Osteocyte (in vitro differentiated cells): ENCODE measurements at regions not wholly inside any gene's neighbourhood (a gene's known extent, or its start where the extent isn't known, plus 50 kb on each side); places are given as distances from the start of the nearest gene placed in this dataset.

Experiments used
- DNase-seq: peaks from one replicate; pipeline ENCODE4 v3.0.0; 2021; ENCODE audit warnings: mixed read lengths; ENCODE audit not compliant: unreplicated experiment; ENCODE audit errors: extremely low spot score
- H3K27ac Mint-ChIP-seq: one replicate; pipeline ENCODE4 v1.8.0; 2021; ENCODE audit warnings: mild to moderate bottlenecking, mixed read lengths; ENCODE audit not compliant: unreplicated experiment
- H3K27me3 Mint-ChIP-seq: one replicate; pipeline ENCODE4 v1.8.0; 2021; ENCODE audit warnings: mixed read lengths; ENCODE audit not compliant: unreplicated experiment
- H3K36me3 Mint-ChIP-seq: one replicate; pipeline ENCODE4 v1.8.0; 2021; ENCODE audit warnings: mixed read lengths; ENCODE audit not compliant: unreplicated experiment
- H3K4me1 Mint-ChIP-seq: one replicate; pipeline ENCODE4 v1.8.0; 2021; ENCODE audit warnings: mixed read lengths; ENCODE audit not compliant: unreplicated experiment
- H3K4me3 Mint-ChIP-seq: one replicate; pipeline ENCODE4 v1.8.0; 2021; ENCODE audit warnings: mild to moderate bottlenecking, moderate library complexity, mixed read lengths; ENCODE audit not compliant: unreplicated experiment
- H3K9me3 Mint-ChIP-seq: one replicate; pipeline ENCODE4 v1.8.0; 2021; ENCODE audit warnings: mixed read lengths; ENCODE audit not compliant: unreplicated experiment
- TF ChIP-seq, protein P1 (sequence below): fragments of 200-600 bp; sonication (generic); IDR thresholded peaks from 2 replicates; pipeline ENCODE4 v1.5.0; 2021; ENCODE audit warnings: antibody characterized with exemption, mild to moderate bottlenecking, moderate library complexity

DNA sequence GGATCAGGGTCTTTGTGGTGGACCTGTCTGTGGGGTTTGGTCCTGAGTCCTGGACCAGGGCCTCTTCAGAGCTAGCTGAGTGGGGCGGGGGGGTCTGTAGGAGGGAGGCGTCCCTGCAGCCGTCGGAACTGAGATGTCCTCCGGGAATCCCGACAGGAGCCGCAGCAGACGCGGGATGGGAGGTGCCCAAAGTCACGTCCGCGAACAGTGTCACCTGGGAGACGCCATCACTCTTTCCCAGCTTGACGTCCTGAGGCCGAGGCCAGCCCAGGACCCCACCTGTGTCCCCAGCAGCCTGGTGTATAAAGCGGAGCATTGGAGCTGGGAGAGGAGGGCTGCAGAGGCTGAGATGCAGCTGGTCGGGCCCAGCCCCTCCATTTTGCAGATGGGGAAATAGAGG lies 1234.7 kb downstream of the BRD1 start:
- Mint-ChIP-seq H3K27ac (no peak overlapping the region), H3K36me3 (peaks cover 7% of the 10 kb centered on the region), H3K27me3 (no peaks in the 10 kb centered on the region), H3K9me3 (no peaks in the 10 kb centered on the region), H3K4me1 (no peaks in the 10 kb centered on the region), H3K4me3 (no peak overlapping the region)
- TF ChIP-seq, protein P1, sequence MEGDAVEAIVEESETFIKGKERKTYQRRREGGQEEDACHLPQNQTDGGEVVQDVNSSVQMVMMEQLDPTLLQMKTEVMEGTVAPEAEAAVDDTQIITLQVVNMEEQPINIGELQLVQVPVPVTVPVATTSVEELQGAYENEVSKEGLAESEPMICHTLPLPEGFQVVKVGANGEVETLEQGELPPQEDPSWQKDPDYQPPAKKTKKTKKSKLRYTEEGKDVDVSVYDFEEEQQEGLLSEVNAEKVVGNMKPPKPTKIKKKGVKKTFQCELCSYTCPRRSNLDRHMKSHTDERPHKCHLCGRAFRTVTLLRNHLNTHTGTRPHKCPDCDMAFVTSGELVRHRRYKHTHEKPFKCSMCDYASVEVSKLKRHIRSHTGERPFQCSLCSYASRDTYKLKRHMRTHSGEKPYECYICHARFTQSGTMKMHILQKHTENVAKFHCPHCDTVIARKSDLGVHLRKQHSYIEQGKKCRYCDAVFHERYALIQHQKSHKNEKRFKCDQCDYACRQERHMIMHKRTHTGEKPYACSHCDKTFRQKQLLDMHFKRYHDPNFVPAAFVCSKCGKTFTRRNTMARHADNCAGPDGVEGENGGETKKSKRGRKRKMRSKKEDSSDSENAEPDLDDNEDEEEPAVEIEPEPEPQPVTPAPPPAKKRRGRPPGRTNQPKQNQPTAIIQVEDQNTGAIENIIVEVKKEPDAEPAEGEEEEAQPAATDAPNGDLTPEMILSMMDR = no peak
- DNase-seq = no peak

DNA sequence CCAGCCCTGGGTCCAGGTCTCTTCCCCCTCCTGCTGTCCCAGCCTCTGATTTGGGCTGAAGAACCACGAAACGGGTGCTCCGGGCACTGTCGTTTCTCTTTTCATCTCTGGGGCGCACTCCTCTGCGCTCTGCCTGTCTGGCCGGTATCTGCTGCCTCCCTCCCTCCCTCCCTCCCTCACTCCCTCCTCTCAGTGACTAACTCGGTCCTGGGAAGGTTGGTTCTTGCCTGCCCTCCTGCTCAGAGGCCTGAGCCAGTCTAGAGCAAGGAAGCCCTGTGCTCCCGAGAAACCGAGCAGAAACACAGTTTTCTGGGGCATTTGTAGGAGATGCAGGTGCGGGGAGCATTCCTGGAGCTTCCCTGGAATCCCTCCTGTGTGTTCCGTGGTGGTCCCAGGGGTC lies 1235.2 kb downstream of the BRD1 start:
- H3K9me3 Mint-ChIP-seq = no peaks in the 10 kb centered on the region
- DNase-seq = no peak
- no peak overlapping the region for H3K27ac Mint-ChIP-seq
- TF ChIP-seq, protein P1 = no peak
- H3K36me3 Mint-ChIP-seq = peaks cover 3% of the 10 kb centered on the region
- H3K4me3 Mint-ChIP-seq = no peak overlapping the region
- no peaks in the 10 kb centered on the region for H3K4me1 Mint-ChIP-seq
- no peaks in the 10 kb centered on the region for H3K27me3 Mint-ChIP-seq

DNA sequence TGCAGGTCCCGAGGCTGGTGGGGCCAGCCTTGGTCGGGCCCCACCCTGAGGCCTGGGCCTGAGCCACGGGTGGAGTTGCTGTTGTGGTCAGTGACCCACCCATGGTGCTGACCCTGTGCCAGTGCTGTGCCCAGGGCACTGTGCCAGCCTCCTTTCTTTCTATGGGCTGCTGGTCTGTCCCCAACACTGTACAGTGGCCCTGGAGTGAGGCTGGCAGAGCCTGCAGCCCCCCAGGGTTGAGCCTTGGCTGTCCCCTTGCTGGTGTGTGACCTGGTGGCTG lies 1235.7 kb downstream of the BRD1 start:
- H3K4me3 Mint-ChIP-seq = no peak overlapping the region
- DNase-seq = no peak
- H3K27me3 Mint-ChIP-seq = no peaks in the 10 kb centered on the region
- no peaks in the 10 kb centered on the region for H3K36me3 Mint-ChIP-seq
- no peak overlapping the region for H3K27ac Mint-ChIP-seq
- no peaks in the 10 kb centered on the region for H3K9me3 Mint-ChIP-seq
- TF ChIP-seq, protein P1 = no peak
- H3K4me1 Mint-ChIP-seq = no peaks in the 10 kb centered on the region

DNA sequence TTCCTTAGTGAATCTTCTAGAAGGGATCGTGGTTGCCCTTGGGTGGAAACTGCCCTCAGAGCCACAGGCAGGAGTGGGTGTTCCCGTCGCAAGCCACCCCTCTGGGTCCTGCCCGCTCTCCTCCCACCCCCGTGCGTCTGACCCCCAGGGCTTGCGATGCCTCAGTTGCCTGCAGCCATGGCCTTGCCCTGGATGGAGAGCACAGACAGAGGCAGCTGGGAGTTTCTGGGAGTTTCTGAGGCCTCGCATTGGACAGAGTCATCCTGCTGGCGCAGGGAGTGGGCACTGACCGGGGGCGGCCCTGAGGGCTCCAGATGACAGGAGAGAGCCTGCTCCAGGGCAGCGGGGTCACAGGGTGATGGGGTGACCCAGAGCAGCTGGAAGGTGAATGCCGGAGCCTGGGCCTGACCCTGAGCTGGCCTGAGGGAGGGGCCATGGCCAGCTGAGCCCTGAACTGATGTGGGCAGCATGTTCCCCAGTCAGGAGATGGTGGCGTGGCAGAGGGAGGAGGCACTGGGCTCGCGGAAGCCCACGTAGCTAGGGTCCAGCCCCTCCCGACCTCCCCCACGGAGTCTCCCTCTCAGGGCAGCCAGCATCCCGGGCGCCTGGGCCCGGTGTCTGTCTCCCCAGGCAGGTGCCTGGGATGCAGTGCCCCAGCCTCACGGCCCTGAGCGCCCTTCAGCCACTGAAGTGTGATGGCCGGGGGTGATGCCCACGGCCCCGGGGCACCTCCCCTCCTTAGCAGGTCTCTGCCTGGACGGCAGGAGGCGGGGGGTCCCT lies 1236.2 kb downstream of the BRD1 start:
- H3K27me3 Mint-ChIP-seq = no peaks in the 10 kb centered on the region

DNA sequence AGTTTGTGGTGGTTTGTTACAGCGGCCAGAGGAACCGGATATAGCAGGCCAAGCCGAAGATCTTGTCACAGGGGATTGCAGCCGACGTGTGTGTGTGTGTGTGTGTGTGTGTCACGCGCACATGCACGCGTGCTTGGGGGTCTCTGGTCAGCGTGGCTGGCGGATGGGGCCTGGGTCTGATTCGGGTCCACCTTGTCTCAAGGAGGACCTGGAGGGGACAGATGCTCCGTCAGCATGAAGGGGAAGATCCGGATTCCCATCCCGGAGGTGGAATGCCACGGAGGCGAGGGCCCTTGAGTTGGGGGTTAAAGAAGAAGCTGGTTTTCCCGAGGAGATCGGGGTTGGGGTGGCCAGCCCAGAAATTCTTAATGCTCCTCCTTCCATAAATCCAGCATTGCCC lies 1237.8 kb downstream of the BRD1 start:
- H3K27ac Mint-ChIP-seq = no peak overlapping the region
- H3K36me3 Mint-ChIP-seq = no peaks in the 10 kb centered on the region
- H3K4me1 Mint-ChIP-seq = no peaks in the 10 kb centered on the region
- H3K9me3 Mint-ChIP-seq = no peaks in the 10 kb centered on the region
- no peaks in the 10 kb centered on the region for H3K27me3 Mint-ChIP-seq
- H3K4me3 Mint-ChIP-seq = no peak overlapping the region
- DNase-seq = no peak
- TF ChIP-seq, protein P1 = no peak

More for the DNA sequence above, 1236.2 kb downstream of the BRD1 start:
- no peaks in the 10 kb centered on the region for H3K4me1 Mint-ChIP-seq
- no peak overlapping the region for H3K4me3 Mint-ChIP-seq
- DNase-seq = no peak
- no peak overlapping the region for H3K27ac Mint-ChIP-seq
- H3K36me3 Mint-ChIP-seq = no peaks in the 10 kb centered on the region
- no peaks in the 10 kb centered on the region for H3K9me3 Mint-ChIP-seq
- TF ChIP-seq, protein P1 = no peak
